Stimulated activated CD8-positive, alpha-beta memory T cell treated with anti-CD3 and anti-CD28 coated beads, Interleukin-4, amount 100 ng/mL, for 48 hours (primary cell): ENCODE measurements at regions not wholly inside any gene's neighbourhood (a gene's known extent, or its start where the extent isn't known, plus 50 kb on each side); places are given as distances from the start of the nearest gene placed in this dataset.

ENCODE experiments used
- DNase-seq: peaks from one replicate; pipeline ENCODE4 v3.0.0-alpha.2; 2020

- no peak for DNase-seq
Observed at GRCh38 chr2:6359964-6360363, 505.7 kb downstream of the CMPK2 start.

GRCh38 chr2:6362671-6363450, 502.8 kb downstream of the CMPK2 start:
- DNase-seq = no peak

- DNase-seq = no peak
Observed at GRCh38 chr2:6368281-6368680, 497.4 kb downstream of the CMPK2 start.

- no peak for DNase-seq
Observed at GRCh38 chr2:6369266-6369665, 496.4 kb downstream of the CMPK2 start.

- DNase-seq = no peak
Observed at GRCh38 chr2:6370753-6371551, 494.8 kb downstream of the CMPK2 start.

GRCh38 chr2:6372317-6372901, 493.3 kb downstream of the CMPK2 start:
- no peak for DNase-seq

GRCh38 chr2:6381326-6381725, 484.4 kb downstream of the CMPK2 start:
- DNase-seq = no peak

GRCh38 chr2:6384341-6384740, 481.4 kb downstream of the CMPK2 start:
- no peak for DNase-seq

- no peak for DNase-seq
Observed at GRCh38 chr2:6392354-6392753, 473.4 kb downstream of the CMPK2 start.

GRCh38 chr2:6392966-6393365, 472.7 kb downstream of the CMPK2 start:
- no peak for DNase-seq

- no peak for DNase-seq
Observed at GRCh38 chr2:6393819-6394218, 471.9 kb downstream of the CMPK2 start.

GRCh38 chr2:6394276-6394675, 471.4 kb downstream of the CMPK2 start:
- no peak for DNase-seq

GRCh38 chr2:6398421-6398820, 467.3 kb downstream of the CMPK2 start:
- DNase-seq = no peak

- no peak for DNase-seq
Observed at GRCh38 chr2:6401301-6401700, 464.4 kb downstream of the CMPK2 start.

- no peak for DNase-seq
Observed at GRCh38 chr2:6408057-6408456, 457.6 kb downstream of the CMPK2 start.

GRCh38 chr2:6410313-6410712, 455.4 kb downstream of the CMPK2 start:
- DNase-seq = no peak

- DNase-seq = no peak
Observed at GRCh38 chr2:6412533-6413091, 453.1 kb downstream of the CMPK2 start.

- no peak for DNase-seq
Observed at GRCh38 chr2:6417050-6417449, 448.7 kb downstream of the CMPK2 start.

GRCh38 chr2:6418291-6418690, 447.4 kb downstream of the CMPK2 start:
- DNase-seq = no peak

GRCh38 chr2:6421138-6421730, 444.5 kb downstream of the CMPK2 start:
- DNase-seq = no peak

GRCh38 chr2:6421888-6422287, 443.8 kb downstream of the CMPK2 start:
- DNase-seq = no peak

GRCh38 chr2:6423157-6423556, 442.6 kb downstream of the CMPK2 start:
- no peak for DNase-seq

- DNase-seq = no peak
Observed at GRCh38 chr2:6423944-6424343, 441.8 kb downstream of the CMPK2 start.
